ENCODE measurements at regions not wholly inside any gene's neighbourhood (a gene's known extent, or its start where the extent isn't known, plus 50 kb on each side); places are given as distances from the start of the nearest gene placed in this dataset.

DNA sequence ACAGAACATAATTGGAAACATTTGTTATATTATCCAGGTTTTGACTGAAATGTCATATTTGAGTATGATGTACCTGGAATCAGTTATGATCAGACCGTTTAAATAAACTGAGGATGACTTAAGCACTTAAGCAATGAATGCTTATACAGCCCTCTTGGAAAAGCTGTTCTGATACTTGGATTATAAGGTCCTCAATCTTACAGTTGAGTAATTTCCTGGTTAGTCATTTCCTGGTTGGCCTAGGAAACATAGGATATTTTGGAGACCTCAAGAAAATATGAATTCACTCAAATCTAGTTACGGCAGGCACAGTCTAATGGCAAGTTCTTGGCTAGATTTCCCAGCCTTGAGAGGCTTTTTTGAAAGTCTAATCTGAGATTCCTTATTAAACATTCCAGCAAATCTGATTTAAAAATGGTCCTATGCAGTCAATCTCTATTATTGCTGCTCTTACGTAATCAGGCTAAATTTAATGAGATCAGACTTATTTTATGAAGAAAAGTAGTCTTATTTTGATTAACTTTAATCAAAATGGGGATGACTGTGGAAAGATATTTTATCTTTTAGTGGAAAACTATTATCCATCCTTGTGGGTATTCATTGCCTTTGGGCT, 447.2 kb downstream of the SNAPC1 start:
- Histone ChIP-seq H3K9me3 (peaks cover 0 to 7% (median 0%) of the 10 kb centered on the region in 12 donors), H3K27ac (no peak overlapping the region), H3K4me1 (no peaks in the 10 kb centered on the region), H3K4me3 (no peak overlapping the region), H3K27me3 (peaks cover 0 to 2% (median 0%) of the 10 kb centered on the region in 9 donors), H3K36me3 (no peaks in the 10 kb centered on the region)
- TF ChIP-seq, protein P1, sequence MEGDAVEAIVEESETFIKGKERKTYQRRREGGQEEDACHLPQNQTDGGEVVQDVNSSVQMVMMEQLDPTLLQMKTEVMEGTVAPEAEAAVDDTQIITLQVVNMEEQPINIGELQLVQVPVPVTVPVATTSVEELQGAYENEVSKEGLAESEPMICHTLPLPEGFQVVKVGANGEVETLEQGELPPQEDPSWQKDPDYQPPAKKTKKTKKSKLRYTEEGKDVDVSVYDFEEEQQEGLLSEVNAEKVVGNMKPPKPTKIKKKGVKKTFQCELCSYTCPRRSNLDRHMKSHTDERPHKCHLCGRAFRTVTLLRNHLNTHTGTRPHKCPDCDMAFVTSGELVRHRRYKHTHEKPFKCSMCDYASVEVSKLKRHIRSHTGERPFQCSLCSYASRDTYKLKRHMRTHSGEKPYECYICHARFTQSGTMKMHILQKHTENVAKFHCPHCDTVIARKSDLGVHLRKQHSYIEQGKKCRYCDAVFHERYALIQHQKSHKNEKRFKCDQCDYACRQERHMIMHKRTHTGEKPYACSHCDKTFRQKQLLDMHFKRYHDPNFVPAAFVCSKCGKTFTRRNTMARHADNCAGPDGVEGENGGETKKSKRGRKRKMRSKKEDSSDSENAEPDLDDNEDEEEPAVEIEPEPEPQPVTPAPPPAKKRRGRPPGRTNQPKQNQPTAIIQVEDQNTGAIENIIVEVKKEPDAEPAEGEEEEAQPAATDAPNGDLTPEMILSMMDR (IDR thresholded peaks at IDR 0.05) = no peak
- TF ChIP-seq POLR2A (IDR thresholded peaks at IDR 0.05) = no peak
- DNase-seq (no peak), ATAC-seq (peak in 1 of 4 donors; percentile 50)
- intact Hi-C loops (cut with DNase I) = no loop called here
- WGBS, 4 donors = 50 to 67% (median 55%) methylated on average over 3 of the region's 3 CpGs

DNA sequence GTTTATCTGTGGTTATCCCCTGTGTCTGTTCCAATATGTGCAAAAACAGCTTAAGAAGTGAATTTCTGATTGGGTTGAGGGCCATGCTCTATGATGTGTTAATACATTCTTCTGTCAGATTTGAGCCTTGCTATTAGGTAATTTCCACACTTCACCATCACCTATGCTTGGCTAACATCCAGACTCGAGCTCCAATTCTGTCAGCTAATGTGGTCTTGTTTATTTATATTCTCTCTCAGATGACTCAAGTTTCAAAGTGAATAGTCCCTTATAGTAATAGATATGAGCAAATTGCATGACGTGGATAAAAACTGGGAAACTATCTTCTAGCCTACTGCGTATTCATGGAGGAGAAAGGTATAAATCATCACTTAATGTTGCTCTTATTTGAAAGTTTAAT, 451.3 kb downstream of the SNAPC1 start:
- Histone ChIP-seq H3K36me3 (no peaks in the 10 kb centered on the region), H3K4me1 (no peaks in the 10 kb centered on the region), H3K4me3 (no peak overlapping the region), H3K9me3 (no peaks in the 10 kb centered on the region), H3K27ac (no peak overlapping the region), H3K27me3 (no peaks in the 10 kb centered on the region)
- DNase-seq = no peak
- TF ChIP-seq POLR2A (IDR thresholded peaks at IDR 0.05) = no peak
- TF ChIP-seq, protein P1 (IDR thresholded peaks at IDR 0.05) = no peak
- 30 to 43% (median 38%) methylated on average over 3 of the region's 3 CpGs for WGBS, 4 donors
- intact Hi-C loops (cut with DNase I) = no loop called here
- ATAC-seq = no peak

DNA sequence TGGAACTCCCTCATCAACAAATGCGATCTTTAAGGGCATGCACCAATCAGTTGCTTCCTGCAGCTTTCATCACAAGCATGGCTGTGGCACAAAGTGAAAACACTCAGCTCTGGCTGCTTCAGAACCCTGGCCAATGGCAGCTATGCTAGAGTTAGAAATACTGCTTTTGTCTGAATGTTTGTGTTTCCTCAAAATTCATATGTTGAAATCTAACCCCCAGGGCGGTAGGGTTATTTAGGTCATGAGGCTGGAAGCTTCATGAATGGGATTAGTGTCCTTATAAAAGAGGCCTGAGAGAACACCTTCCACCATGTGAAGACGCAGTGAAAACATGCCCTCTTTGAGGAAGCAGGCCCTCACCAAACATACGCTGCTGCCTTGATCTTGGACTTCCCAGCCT, 453.9 kb downstream of the SNAPC1 start:
- ATAC-seq (no peak), DNase-seq (no peak)
- Histone ChIP-seq H3K27ac (no peak overlapping the region), H3K9me3 (no peaks in the 10 kb centered on the region), H3K27me3 (no peaks in the 10 kb centered on the region), H3K4me3 (no peak overlapping the region), H3K36me3 (no peaks in the 10 kb centered on the region), H3K4me1 (no peaks in the 10 kb centered on the region)
- WGBS, 4 donors = 64 to 90% (median 76%) methylated on average over 4 of the region's 4 CpGs
- intact Hi-C loops (cut with DNase I) = no loop called here
- TF ChIP-seq, protein P1 (IDR thresholded peaks at IDR 0.05) = no peak
- TF ChIP-seq POLR2A (IDR thresholded peaks at IDR 0.05) = no peak

DNA sequence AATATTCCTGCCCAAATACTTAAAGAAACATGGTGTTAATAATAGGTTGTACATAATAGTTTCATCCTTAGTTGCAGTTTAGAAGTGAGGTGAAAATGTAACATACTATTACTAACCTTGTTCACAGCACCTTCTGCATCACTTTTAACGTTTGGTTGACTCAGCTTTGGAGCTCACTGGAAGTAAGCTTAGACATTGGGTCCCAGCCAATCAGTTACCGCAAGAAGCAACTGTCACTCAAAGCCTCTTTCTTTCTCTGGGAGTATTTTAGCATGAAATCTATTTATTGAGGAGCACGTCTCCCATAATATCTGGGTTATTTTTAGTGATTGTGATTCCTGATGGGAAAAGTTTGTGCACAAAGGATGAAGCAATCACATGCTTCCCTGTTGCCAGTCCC, 472.6 kb downstream of the SNAPC1 start:
- peaks cover 0 to 13% (median 0%) of the 10 kb centered on the region in 12 donors for H3K9me3 ChIP-seq
- 42 to 54% (median 48%) methylated on average over 3 of the region's 3 CpGs for WGBS, 4 donors
- no peak for DNase-seq
- intact Hi-C loops (cut with DNase I) = no loop called here
- H3K4me1 ChIP-seq = no peaks in the 10 kb centered on the region
- H3K36me3 ChIP-seq = no peaks in the 10 kb centered on the region
- H3K4me3 ChIP-seq = no peak overlapping the region
- H3K27ac ChIP-seq = no peak overlapping the region
- peaks cover 0 to 5% (median 0%) of the 10 kb centered on the region in 9 donors for H3K27me3 ChIP-seq
- ATAC-seq = no peak
- TF ChIP-seq POLR2A (IDR thresholded peaks at IDR 0.05) = no peak
- TF ChIP-seq, protein P1 (IDR thresholded peaks at IDR 0.05) = no peak

Measured in heart left ventricle (tissue), 16 donors.